ENCODE measurements at regions not wholly inside any gene's neighbourhood (a gene's known extent, or its start where the extent isn't known, plus 50 kb on each side); places are given as distances from the start of the nearest gene placed in this dataset.

GRCh38 chr1:193806079-193807048 is 620.0 kb upstream of the B3GALT2 start:
- no peak for DNase-seq

DNA sequence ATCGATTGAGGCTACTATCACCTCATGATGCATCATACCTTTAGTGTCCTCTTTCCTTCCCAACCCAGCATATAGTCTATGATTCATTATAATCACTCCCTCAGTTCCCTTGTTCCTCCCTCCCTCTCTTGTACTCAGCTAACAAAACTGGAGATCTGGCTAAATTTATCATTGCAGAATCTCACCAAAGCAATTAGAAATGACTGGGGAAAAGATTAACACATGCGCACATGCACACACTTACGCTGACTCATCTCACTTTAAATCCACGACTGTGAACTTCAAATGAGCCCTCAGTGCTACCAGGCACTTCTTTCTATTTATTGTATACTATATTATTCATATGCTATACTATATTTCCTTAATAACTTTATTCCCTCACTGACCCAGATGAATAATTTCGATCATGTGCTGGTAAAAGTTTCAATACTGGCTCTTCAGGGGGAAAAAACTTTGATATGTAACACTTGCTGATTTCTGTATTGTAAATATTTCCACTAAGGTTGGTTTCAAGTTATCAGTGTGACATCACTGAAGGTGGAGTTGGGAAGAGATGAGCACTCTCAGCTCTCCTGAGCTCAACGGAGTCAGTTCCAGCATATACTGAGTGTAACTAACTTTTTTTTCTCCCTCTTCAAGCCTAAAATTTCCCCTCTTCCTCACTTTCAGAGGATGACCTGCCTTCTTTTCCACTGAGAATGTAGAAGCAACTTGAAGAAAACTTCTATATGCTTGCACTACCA is 613.7 kb upstream of the B3GALT2 start:
- no peak for DNase-seq

DNA sequence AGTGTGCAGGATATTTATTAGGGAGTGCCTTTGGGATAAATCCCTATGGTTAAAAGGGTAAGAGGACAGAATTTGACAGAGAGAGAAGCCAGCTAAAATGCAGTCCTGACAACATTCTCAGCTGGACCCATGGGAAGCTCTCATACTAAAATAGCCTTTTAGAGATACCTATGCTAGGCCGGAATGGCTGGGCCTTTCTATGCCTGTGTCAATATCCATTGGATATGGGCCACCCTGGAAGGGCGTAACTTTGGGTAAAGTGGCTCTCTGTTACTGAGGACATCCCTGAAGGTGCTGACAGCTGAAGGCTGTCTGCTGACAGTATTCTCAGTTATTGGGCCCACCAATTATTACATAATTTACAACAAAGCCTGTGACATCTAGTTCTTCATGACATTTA is 613.0 kb upstream of the B3GALT2 start:
- DNase-seq: no peak

DNA sequence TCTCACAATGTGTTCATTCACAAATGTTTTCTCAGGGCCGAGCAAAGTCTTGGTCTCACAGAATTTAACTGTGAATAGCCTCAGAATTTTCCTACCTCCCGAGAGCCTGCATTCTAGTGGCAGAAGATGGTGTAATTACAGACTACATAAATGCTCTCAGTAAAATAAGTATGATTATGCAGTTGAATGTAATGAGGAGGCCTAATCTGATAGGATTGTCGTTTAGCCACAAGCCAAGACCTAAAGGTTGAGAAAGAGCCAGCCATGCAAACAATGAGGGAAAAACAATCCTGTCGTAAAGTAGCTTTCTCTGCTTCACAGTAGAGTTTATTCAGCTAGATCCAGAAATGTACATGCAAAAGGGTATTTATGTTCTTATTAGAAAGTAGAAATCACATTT is 607.8 kb upstream of the B3GALT2 start:
- DNase-seq: no peak

- DNase-seq: no peak
Measured at GRCh38 chr1:193791746-193792145, 605.3 kb upstream of the B3GALT2 start.

- DNase-seq: no peak
Measured at GRCh38 chr1:193787061-193787460, 600.6 kb upstream of the B3GALT2 start.

DNA sequence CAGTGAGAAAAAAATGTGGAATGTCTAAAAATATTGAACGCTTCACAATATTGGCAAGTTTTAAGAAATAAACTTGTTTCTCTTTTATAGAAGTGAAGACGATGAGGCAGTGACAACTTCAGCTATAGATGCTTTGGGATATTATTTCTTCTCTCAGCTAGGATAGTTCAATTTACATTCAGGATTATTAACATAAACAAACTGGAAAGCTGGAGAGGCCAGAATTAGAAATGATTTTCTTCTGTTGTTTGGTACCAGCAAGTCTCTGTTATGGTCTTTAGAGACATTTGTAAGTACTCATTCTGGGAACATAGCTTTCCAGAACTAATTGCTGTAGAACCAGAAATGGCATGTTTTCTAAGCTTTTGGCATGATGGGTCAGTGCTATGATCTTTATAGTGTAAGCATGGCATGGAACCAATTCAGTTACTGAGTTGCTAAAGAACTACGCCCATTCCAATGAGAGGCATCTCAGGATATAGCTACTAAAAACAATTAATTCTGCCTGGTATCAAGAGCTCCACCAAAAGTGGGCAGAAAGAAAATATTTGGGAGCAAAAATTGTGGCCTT is 599.5 kb upstream of the B3GALT2 start:
- DNase-seq: no peak

- DNase-seq: no peak
Measured at GRCh38 chr1:193774536-193775323, 588.3 kb upstream of the B3GALT2 start.

DNA sequence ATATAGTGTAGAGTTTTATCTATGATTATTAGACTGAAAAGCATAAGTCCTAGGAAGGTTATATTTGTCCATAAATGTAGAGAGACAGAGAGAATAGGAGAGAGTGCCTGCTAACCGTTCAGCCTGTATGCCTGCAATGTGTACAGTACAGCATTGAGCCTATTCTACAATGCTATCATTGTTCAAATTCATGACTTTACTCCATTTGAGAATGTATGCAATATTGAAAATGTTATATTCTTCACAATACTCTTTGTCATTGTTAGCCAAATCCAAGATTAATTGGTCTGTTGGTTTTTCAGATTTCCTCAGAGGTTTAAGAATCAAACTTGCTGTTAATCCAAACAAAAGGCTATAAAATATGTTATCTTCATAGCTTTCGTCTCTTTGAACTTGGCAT is 585.2 kb upstream of the B3GALT2 start:
- no peak for DNase-seq

DNA sequence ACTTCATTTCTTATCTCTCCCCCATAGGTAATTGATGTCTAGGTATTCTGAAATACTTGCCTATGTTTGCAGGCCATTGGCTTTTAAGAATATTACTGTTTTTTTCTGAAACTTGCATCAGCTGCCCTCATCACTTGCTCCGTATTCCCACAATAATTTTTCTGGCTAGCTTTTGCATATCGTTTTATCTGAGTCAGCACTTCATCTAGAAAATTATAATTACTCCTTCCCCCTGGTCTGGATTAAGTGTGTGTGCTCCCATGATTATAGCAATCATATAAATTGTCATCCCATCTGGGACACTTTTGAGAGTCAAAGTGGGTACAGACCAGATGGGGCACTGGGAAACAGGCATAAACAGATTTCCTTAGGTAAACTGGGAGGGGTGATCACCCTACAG is 583.2 kb upstream of the B3GALT2 start:
- no peak for DNase-seq

DNA sequence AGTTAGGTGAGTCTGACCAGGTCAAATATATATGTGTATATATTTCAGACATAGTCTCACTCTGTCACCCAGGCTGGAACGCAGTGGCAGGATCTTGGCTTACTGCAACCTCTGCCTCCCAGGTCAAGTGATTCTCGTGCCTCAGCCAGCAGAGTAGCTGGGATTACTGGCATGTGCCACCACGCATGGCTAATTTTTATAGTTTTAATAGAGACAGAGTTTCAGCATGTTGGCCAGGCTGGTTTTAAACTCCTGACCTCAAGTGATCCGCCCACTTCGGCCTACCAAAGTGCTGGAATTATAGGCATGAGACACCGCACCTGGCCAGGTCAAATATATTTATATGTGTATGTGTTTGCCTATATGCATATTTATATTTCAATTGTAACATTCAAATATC is 581.5 kb upstream of the B3GALT2 start:
- DNase-seq: no peak

GRCh38 chr1:193766329-193766728 is 579.9 kb upstream of the B3GALT2 start:
- DNase-seq: no peak

DNA sequence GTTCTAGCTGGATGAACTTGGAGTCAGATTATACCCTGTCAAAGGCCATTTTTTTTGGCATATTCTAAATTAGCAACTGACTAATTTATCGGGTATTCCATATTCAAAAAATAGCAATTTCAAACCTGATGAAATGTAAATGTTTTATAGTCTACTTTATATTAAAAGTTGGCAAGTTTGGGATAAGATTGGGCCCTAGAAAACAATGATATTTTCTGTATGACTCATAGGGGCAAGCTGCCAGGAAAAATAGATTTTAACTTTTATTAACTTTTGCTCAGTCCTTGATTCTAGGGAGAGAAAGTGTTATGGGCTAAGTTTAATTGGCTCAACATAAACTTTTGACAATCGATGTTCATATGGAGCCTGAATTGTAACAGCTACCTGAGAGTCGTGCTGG is 576.9 kb upstream of the B3GALT2 start:
- DNase-seq: no peak

- no peak for DNase-seq
Measured at GRCh38 chr1:193762236-193762635, 575.8 kb upstream of the B3GALT2 start.

GRCh38 chr1:193755441-193755840 is 569.0 kb upstream of the B3GALT2 start:
- no peak for DNase-seq

DNA sequence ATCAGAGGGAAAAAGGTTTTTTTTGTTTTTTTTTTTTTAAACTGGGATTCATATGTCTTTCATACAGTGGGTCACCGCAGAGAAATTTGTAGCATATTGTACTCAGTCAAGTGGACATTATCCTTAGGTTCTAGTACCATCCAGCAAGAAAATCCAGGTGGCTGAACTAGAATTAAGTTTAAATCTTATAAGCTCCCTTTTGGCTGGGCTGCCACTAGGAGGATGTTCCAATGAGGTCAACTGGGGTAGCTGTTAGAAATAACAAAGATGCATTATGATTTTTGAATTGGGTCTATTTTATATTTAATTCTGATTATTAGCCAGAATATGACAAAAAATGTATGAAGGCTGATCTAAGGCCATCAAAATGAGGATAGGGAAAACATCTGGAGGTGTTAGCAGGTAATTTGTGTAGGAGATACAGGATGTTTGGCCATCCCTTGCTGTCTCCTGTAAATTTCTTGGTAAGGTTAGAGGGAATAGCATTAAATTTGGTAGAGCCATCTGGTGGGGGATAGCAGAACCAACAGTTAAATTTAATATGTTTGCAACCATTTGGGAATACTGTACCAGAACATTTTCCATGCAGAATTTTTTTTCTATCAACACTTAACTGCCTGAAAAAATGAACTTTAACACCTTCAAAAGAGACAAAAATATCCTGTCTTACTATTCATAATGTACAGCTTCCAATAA is 568.5 kb upstream of the B3GALT2 start:
- no peak for DNase-seq

- DNase-seq: no peak
Measured at GRCh38 chr1:193754151-193754550, 567.7 kb upstream of the B3GALT2 start.

DNA sequence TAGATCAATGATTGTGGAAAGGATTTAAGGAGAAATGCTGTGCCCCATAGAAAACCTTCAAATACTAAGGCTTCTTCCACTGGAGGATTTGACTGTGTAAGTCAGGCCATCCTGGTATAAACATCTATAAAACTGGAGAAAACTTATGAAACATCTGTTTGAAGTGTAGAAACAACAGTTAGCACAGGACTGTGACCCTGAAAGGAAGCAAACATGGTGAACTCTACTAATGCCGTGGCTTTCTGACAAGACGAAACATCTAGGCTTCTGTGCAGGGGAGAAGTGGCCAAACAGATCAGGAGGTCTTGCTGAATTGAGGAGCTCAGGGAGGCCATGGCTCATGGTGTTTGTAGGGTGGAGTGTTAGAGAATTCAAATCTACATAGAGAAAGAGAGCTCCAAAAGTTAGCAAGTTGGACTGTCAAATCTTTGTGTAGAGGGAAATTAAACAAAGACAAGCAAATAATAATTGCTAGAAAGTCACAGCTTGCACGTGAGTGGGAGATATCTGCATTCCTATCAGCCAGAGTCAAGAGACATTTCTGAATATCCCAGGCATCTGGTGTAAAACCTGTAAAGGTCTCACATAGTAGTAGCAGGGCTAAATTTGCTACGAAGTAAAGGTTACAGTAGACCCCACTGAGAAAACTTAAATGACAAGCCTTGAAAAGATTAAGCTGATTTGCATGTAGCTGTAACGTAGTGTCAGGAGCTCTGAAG is 566.8 kb upstream of the B3GALT2 start:
- no peak for DNase-seq

DNA sequence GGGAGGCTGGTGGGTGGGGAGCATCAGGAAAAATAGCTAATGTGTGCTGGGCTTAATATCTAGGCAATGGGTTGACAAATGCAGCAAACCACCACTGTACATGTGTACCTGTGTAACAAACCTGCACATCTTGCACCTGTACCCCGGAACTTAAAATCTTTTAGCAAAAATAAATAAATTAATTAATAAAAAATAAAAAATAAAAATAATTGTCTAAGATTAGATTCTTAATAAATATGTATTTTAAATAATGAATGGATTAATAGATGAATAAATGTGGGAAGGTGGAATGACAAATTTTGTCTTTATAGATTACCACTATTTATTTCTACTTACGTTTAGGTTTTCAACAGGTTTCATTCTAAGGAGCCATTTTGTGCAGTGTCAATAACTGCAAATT is 563.5 kb upstream of the B3GALT2 start:
- no peak for DNase-seq

DNA sequence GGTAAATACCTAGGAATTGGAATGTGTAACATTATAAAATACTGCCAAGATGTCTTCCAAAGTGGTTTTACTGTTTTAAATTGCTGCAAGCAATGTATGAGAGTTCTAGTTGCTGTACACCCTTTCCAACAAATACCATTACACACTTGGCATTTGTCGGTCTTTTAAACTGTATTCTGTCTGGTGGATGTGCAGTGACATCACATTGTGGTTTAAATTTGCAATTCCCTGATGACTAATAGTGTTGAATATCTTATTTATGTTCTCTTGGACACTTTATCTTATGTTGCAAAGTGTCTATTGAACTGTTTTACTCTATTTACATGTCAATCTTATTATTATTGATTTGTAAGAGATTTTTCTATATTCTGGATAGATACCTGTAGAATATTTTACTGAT is 561.2 kb upstream of the B3GALT2 start:
- DNase-seq: no peak

DNA sequence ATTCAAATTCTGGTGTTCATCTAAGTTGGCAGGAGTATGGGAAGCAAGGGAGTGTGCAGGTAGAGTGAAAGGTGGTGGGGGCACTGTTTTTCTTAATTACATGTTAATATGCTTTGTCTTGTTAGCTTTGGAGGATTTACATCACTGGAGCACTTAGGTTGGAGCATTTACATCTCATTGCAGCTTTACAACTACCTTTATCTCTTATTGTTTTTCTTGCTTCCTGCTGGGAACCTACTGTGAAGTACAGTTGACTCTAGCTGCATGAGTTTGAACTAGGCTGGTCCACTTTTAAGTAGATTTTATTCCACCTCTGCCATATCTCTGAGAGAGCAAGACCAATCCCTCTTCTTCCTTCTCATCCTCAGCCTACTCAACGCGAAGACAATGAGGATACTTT is 554.8 kb upstream of the B3GALT2 start:
- no peak for DNase-seq

DNA sequence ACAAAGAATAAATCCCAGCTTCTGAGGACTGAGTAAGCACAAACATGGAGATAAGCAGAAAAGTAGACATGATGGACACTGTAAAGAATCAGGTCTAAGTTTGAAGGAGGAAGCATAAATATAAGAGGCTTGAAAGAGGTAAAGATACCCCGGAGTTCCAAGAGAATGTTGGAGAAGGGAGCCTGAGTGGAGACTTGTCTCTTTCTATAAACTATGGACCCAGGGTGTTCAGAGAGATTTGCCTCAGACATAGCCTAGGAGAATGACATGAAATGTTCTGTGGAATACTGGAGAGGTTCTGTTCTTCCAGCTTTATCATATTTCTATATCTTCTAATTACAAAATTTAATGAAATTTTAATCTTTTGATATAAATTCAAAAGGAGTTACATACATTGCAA is 554.3 kb upstream of the B3GALT2 start:
- DNase-seq: no peak
